ENCODE measurements at regions not wholly inside any gene's neighbourhood (a gene's known extent, or its start where the extent isn't known, plus 50 kb on each side); places are given as distances from the start of the nearest gene placed in this dataset.
"Not testable (repeated sequence)": the region's sequence is repeated elsewhere in the genome, so short reads cannot be mapped to it uniquely, and the experiment has no call there.

DNA sequence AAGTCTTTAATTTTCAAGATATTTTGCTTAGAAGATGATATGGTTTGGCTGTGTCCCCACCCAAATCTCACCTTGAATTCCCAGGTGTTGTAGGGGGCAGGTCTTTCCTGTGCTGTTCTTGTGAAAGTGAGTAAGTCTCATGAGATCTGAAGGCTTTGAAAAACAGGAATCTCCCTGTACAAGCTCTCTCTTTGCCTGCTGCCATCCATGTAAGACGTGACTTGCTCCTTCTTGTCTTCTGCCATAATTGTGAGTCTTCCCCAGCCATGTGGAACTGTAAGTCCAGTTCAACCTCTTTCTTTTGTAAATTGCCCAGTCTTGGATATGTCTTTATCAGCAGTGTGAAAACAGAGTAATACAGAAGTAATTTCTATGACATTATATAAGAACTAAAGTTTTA is 1255.2 kb upstream of the LRRTM3 start:
- TF ChIP-seq, protein P1, sequence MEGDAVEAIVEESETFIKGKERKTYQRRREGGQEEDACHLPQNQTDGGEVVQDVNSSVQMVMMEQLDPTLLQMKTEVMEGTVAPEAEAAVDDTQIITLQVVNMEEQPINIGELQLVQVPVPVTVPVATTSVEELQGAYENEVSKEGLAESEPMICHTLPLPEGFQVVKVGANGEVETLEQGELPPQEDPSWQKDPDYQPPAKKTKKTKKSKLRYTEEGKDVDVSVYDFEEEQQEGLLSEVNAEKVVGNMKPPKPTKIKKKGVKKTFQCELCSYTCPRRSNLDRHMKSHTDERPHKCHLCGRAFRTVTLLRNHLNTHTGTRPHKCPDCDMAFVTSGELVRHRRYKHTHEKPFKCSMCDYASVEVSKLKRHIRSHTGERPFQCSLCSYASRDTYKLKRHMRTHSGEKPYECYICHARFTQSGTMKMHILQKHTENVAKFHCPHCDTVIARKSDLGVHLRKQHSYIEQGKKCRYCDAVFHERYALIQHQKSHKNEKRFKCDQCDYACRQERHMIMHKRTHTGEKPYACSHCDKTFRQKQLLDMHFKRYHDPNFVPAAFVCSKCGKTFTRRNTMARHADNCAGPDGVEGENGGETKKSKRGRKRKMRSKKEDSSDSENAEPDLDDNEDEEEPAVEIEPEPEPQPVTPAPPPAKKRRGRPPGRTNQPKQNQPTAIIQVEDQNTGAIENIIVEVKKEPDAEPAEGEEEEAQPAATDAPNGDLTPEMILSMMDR (IDR thresholded peaks at IDR 0.05; ENCODE audit: low read length) = not testable (repeated sequence)
- not testable (repeated sequence) for TF ChIP-seq EZH2 (optimal IDR thresholded peaks at IDR 0.05; ENCODE audit: low read depth, low read length)

Measured in MM.1S (cell line).